Esophagus squamous epithelium (tissue), 5 donors: ENCODE measurements at regions not wholly inside any gene's neighbourhood (a gene's known extent, or its start where the extent isn't known, plus 50 kb on each side); places are given as distances from the start of the nearest gene placed in this dataset.

Experiments used
- DNase-seq: peaks from one replicate; lab custom pipeline; 2025; lab: John Stamatoyannopoulos, UW
- H3K27ac ChIP-seq, 4 donors: fragments of 200-600 bp; sonication (generic); one replicate each; pipeline ENCODE4 v1.5.1; 2016 to 2019; ENCODE audit warnings: mild to moderate bottlenecking in 1 of 4
- H3K27me3 ChIP-seq, 4 donors: fragments of 200-600 bp; sonication (generic); 1 replicate in 3 of 4; 2 replicates in 1 of 4; pipeline versions ENCODE4 v1.5.1 to v1.6.0; 2017 to 2021; ENCODE audit warnings: antibody characterized with exemption in 1 of 4
- H3K36me3 ChIP-seq, 3 donors: fragments of 200-600 bp; sonication (generic); one replicate each; pipeline ENCODE4 v1.5.1; 2016 to 2019
- H3K4me1 ChIP-seq, 3 donors: fragments of 200-600 bp; sonication (generic); one replicate each; pipeline ENCODE4 v1.5.1; 2017 to 2019
- H3K4me3 ChIP-seq, 4 donors: fragments of 200-600 bp; sonication (generic); 1 replicate in 3 of 4; 2 replicates in 1 of 4; pipeline ENCODE4 v1.5.1; 2016 to 2019; ENCODE audit warnings: mild to moderate bottlenecking in 2 of 4, moderate library complexity in 1 of 4
- H3K9me3 ChIP-seq, 3 donors: fragments of 200-600 bp; sonication (generic); one replicate each; pipeline ENCODE4 v1.5.1; 2016 to 2019
- POLR2A ChIP-seq, 4 donors: fragments of 450-650 bp; IDR thresholded peaks; one replicate each; pipeline ENCODE4 v1.6.1; 2017; ENCODE audit warnings: antibody characterized with exemption in 4 of 4, mild to moderate bottlenecking in 4 of 4, moderate library complexity in 3 of 4
- WGBS, 2 donors: methylation state at CpG; one replicate each; pipeline ENCODE4 v1.1.5; 2018; 5-methylcytosine and 5-hydroxymethylcytosine counted together
- intact Hi-C: fragments of 100-400 bp; cut with DNase I; formaldehyde crosslinking; loops from one replicate; pipeline ENCODE4 v1.15.0; 2022
- TF ChIP-seq, protein P1 (sequence below), 6 experiments: fragments of 450-650 bp in 4 of 6; fragments of 200-600 bp in 2 of 6; sonication (generic) in 2 of 6; IDR thresholded peaks; one replicate each; pipeline ENCODE4 v1.5.1; 2016 to 2019; ENCODE audit warnings: antibody characterized with exemption in 6 of 6, mild to moderate bottlenecking in 4 of 6, moderate library complexity in 4 of 6
- donor health status: DM: yes; HTN: yes; CAD: no.

DNA sequence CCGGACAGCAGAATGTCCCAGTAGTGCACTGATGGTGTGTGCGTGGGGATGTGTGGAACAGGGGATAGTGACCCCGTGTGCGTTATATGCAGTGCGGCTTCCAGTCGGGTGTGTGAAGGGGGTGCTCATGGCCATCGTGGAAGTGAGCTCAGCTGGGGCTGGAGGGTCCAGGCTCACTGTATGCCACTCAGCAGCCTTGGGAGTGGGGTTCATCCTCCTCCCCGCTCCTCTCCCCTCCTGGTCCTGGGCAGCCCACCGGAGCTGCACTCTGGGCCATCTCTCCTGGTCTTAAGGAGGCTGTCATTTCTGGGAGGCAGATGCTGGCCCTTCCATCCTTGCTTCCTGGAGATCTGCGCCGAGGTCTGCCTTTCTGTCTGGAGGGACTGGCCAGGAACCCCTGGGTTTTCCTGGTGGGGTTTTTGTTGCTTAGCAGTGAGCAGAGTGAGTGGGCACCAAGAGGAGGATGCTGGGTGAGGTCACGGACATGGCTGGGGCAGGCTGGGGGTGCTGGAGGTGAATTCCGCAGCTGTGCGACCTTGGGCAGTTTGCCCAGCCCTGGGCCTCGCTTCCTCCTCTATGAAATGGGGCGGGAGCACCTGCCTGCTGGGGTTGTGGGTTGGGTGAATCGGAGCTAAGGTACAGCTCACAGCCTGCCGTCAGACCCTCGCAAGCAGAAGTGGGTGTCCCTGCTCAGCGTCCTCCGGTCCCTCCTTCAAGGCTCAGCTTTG is 164.1 kb downstream of the SEC14L1 start:
- Histone ChIP-seq H3K4me1 (peaks cover 7 to 64% (median 25%) of the 10 kb centered on the region in 3 donors), H3K9me3 (no peaks in the 10 kb centered on the region), H3K27ac (no peak overlapping the region), H3K4me3 (no peak overlapping the region), H3K27me3 (peaks cover 0 to 7% (median 0%) of the 10 kb centered on the region in 4 donors), H3K36me3 (peaks cover 0 to 11% (median 0%) of the 10 kb centered on the region in 3 donors)
- 76 to 80% methylated on average over 1 to 16 of the region's 21 CpGs for WGBS, 2 donors
- intact Hi-C loops = no loop called here
- TF ChIP-seq POLR2A (IDR thresholded peaks at IDR 0.05) = no peak
- TF ChIP-seq, protein P1, sequence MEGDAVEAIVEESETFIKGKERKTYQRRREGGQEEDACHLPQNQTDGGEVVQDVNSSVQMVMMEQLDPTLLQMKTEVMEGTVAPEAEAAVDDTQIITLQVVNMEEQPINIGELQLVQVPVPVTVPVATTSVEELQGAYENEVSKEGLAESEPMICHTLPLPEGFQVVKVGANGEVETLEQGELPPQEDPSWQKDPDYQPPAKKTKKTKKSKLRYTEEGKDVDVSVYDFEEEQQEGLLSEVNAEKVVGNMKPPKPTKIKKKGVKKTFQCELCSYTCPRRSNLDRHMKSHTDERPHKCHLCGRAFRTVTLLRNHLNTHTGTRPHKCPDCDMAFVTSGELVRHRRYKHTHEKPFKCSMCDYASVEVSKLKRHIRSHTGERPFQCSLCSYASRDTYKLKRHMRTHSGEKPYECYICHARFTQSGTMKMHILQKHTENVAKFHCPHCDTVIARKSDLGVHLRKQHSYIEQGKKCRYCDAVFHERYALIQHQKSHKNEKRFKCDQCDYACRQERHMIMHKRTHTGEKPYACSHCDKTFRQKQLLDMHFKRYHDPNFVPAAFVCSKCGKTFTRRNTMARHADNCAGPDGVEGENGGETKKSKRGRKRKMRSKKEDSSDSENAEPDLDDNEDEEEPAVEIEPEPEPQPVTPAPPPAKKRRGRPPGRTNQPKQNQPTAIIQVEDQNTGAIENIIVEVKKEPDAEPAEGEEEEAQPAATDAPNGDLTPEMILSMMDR (IDR thresholded peaks at IDR 0.05) = no peak
- DNase-seq = no peak

DNA sequence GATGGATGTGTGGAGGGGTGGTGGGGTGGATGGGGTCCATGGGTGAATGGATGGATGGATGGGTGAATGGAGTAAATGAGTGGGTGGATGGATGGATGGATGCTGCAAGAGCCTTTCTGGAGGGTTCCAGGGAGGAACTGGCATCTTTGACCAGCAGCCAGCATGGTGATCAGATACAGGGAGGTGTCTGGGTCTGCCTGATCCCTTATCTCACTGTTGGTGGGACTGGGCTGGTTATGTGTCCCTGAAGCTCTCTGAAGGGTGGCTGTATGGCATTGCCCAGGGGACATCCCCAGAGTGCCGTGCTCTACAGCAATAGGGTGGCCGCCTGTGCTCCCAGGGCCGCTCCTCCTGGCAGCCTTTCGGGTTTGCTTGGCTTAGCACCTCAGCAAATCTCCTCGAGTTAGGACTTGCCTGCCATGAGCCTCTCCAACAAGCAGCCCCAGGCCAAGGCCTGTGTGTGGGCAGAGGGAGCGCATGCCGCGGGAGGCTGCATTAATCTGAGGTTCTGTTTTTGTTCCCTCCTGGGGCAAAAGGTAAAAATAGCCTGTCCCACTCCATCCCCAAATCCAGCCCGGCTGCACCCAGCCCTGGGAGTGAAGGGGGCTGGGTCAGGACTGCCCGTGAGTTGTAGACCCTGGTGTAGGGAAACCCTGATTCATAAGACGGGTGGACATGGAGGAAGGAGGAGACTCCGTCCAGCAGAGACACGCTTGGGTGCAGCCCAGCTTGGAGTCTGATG is 165.4 kb downstream of the SEC14L1 start:
- TF ChIP-seq, protein P1 (IDR thresholded peaks at IDR 0.05) = no peak
- no peak for TF ChIP-seq POLR2A (IDR thresholded peaks at IDR 0.05)
- Histone ChIP-seq H3K4me3 (no peak overlapping the region), H3K27me3 (peaks cover 0 to 7% (median 0%) of the 10 kb centered on the region in 4 donors), H3K4me1 (peaks cover 7 to 67% (median 25%) of the 10 kb centered on the region in 3 donors), H3K36me3 (peaks cover 0 to 22% (median 0%) of the 10 kb centered on the region in 3 donors), H3K9me3 (no peaks in the 10 kb centered on the region), H3K27ac (peak overlapping the region in 1 of 4 donors; percentile 29)
- intact Hi-C loops = no loop called here
- no peak for DNase-seq
- 35 to 60% methylated on average over 1 to 4 of the region's 13 CpGs for WGBS, 2 donors

DNA sequence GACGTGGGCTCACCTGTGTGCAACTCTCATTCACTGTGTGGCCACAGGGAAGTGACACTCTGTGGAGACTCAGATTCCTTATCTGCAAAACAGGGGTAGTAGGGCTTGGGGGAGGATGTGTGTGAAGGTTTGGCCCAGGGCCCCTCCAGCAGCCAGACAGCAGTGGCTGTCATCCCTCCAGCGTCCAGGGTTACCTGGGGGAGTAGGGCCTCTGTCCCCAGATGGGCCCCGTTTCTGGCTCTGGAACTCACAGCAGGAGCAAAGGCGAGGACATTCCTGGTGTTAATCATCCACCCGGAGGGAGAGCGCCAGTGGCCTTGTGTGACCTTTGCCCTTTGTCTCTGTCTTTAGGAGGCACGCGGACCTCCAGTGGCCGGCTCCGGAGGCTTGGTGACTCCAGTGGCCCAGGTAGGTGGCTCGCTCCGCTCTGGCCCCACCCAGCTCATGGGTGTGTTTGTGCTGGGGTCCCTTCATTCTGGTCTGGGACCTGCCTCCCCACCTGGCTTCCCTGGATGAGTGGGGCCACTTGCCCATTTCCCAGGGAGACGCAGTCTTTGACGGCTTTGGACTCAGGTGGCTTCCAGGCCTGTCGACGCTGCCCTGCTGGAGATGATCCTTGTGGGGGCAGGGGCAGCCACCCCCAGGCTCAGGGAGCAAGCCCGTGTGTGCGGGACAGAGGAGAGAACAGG is 166.2 kb downstream of the SEC14L1 start:
- H3K9me3 ChIP-seq = no peaks in the 10 kb centered on the region
- H3K4me3 ChIP-seq = no peak overlapping the region
- intact Hi-C loops = no loop called here
- peak overlapping the region in 1 of 4 donors; percentile 29 for H3K27ac ChIP-seq
- 53 to 100% methylated on average over 2 to 13 of the region's 18 CpGs for WGBS, 2 donors
- peaks cover 0 to 26% (median 0%) of the 10 kb centered on the region in 3 donors for H3K36me3 ChIP-seq
- peaks cover 0 to 7% (median 0%) of the 10 kb centered on the region in 4 donors for H3K27me3 ChIP-seq
- H3K4me1 ChIP-seq = peaks cover 7 to 67% (median 25%) of the 10 kb centered on the region in 3 donors
- TF ChIP-seq, protein P1 (IDR thresholded peaks at IDR 0.05) = no peak
- DNase-seq = no peak

DNA sequence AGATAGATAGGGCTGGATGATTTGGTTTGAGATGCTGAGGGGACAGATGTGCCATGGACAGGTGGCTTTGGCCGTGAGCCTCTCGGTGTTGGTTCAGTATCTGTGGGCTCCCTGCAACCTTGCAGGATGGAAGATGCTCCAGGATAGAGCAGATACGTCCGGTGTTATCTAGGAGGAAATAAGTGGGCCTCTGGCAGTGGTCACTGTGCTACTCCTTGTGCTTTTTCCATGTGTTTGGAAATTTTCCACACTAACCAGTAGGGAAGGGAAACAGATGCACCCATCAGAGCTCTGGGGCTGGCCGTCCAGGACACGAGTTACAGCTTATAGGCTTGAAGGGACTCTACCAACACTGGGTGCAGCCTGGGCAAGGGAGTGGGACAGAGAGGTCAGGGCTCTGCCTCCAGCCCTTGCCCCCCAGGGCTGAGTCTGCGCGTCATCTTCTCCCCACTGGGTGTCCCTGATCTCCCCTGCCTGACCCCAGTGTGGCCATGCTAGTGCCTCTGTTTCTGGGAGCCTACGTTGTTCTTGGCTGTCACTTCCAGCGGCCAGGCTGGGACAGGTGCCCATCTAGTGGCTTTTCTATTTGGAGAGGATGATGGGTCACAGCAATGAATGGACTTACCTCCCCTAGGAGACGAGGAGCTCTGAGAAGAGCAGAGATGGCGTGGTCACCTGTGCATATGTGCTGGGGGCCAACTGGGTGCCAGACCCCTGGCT is 166.9 kb downstream of the SEC14L1 start:
- 74 to 90% methylated on average over 4 to 10 of the region's 12 CpGs for whole genome bisulfite sequencing, 2 donors
- no peak for DNase-seq
- TF ChIP-seq, protein P1 (IDR thresholded peaks at IDR 0.05) = no peak
- no peak for TF ChIP-seq POLR2A (IDR thresholded peaks at IDR 0.05)
- intact Hi-C loops = no loop called here
- H3K27me3 ChIP-seq = peaks cover 0 to 7% (median 0%) of the 10 kb centered on the region in 4 donors
- H3K9me3 ChIP-seq = no peaks in the 10 kb centered on the region
- H3K36me3 ChIP-seq = peaks cover 0 to 33% (median 0%) of the 10 kb centered on the region in 3 donors
- H3K27ac ChIP-seq = no peak overlapping the region
- no peak overlapping the region for H3K4me3 ChIP-seq
- peaks cover 7 to 68% (median 25%) of the 10 kb centered on the region in 3 donors for H3K4me1 ChIP-seq
